Endothelial cell of umbilical vein (primary cell): ENCODE measurements at regions not wholly inside any gene's neighbourhood (a gene's known extent, or its start where the extent isn't known, plus 50 kb on each side); places are given as distances from the start of the nearest gene placed in this dataset.

Source experiments
- BruUV-seq: library from RNA; stranded (reverse); fragments of 400-500 nt; replicated peaks from 2 replicates; lab custom pipeline; 2021; lab: Mats Ljungman, UMichigan
- CTCF ChIA-PET: fragments of 300-600, 350-600 bp; sonication (Branson Sonifier 250); formaldehyde crosslinking; loops from one replicate; lab custom pipeline; 2021; ENCODE audit warnings: antibody characterized with exemption, inconsistent platforms; lab: Charles Lee
- POLR2A ChIA-PET: fragments of 300-600, 350-600 bp; sonication (Branson Sonifier 250); formaldehyde crosslinking; loops from one replicate; lab custom pipeline; 2021; ENCODE audit warnings: antibody characterized with exemption, inconsistent platforms; lab: Charles Lee
- DNase-seq: peaks from one replicate; pipeline ENCODE4 v3.0.0-alpha.2; 2011; ENCODE audit warnings: low read depth, low spot score
- FAIRE-seq: peaks from 2 replicates; lab custom pipeline; 2011; peaks lifted over from hg19 to GRCh38; lab: Jason Lieb, UNC
- H2AFZ ChIP-seq: 2 replicates; pipeline ENCODE4 v1.6.0; 2012; ENCODE audit warnings: low read depth, low read length, control low read depth, inconsistent platforms
- H3K27ac ChIP-seq: 2 replicates; pipeline ENCODE4 v1.5.1; 2011; ENCODE audit warnings: low read depth, mild to moderate bottlenecking, control low read depth, low read length, moderate library complexity; ENCODE audit not compliant: insufficient read depth
- H3K27me3 ChIP-seq, 2 experiments: 2 replicates each; pipeline versions ENCODE4 v1.6.0 to v1.6.1; 2011; ENCODE audit warnings: low read length in 2 of 2, mixed read lengths in 1 of 2; ENCODE audit not compliant: control insufficient read depth in 2 of 2, insufficient read depth in 2 of 2
- H3K36me3 ChIP-seq, 2 experiments: 2 replicates in 1 of 2; 3 replicates in 1 of 2; pipeline ENCODE4 v1.5.1; 2011; ENCODE audit warnings: low read length in 2 of 2, mild to moderate bottlenecking in 1 of 2, moderate library complexity in 1 of 2; ENCODE audit not compliant: control insufficient read depth in 2 of 2, insufficient read depth in 2 of 2; ENCODE audit errors: extremely low read depth in 1 of 2
- H3K4me1 ChIP-seq: 3 replicates; pipeline ENCODE4 v1.5.1; 2011; ENCODE audit warnings: mild to moderate bottlenecking, low read length; ENCODE audit not compliant: control insufficient read depth, insufficient read depth; ENCODE audit errors: extremely low read depth
- H3K4me2 ChIP-seq: 2 replicates; pipeline ENCODE4 v1.6.1; 2011; ENCODE audit warnings: low read length, control low read depth, mixed read lengths; ENCODE audit not compliant: insufficient read depth
- H3K4me3 ChIP-seq, 3 experiments: fragments of 200-600 bp in 1 of 3; sonication (generic), shearing (Covaris generic) in 1 of 3; replicated peaks in 1 of 3; 2 replicates each; pipeline ENCODE4 v1.5.1; 2011 to 2016; ENCODE audit warnings: control low read depth in 3 of 3, low read length in 3 of 3, mild to moderate bottlenecking in 2 of 3, inconsistent platforms in 1 of 3, low read depth in 1 of 3, moderate library complexity in 1 of 3; ENCODE audit not compliant: insufficient read depth in 1 of 3
- H3K79me2 ChIP-seq: 2 replicates; pipeline ENCODE4 v1.6.0; 2012; ENCODE audit warnings: low read length, inconsistent platforms; ENCODE audit not compliant: control insufficient read depth, insufficient read depth
- H3K9ac ChIP-seq: replicated peaks from 2 replicates; pipeline ENCODE3; 2011; ENCODE audit warnings: low read length, control low read depth; ENCODE audit not compliant: insufficient read depth; ENCODE audit errors: extremely low read depth
- H3K9me1 ChIP-seq: replicated peaks from 3 replicates; pipeline ENCODE4 v1.6.0; 2011; ENCODE audit warnings: mild to moderate bottlenecking, low read length; ENCODE audit not compliant: control insufficient read depth, insufficient read depth; ENCODE audit errors: extremely low read depth
- H3K9me3 ChIP-seq: replicated peaks from 2 replicates; pipeline ENCODE4 v1.5.1; 2012; ENCODE audit warnings: low read length, inconsistent platforms; ENCODE audit not compliant: control insufficient read depth, insufficient read depth
- H4K20me1 ChIP-seq: replicated peaks from 2 replicates; pipeline ENCODE3; 2011; ENCODE audit warnings: mild to moderate bottlenecking, low read length; ENCODE audit not compliant: control insufficient read depth, insufficient read depth; ENCODE audit errors: extremely low read depth
- CTCF ChIP-seq, 2 donors: IDR thresholded peaks; 1 replicate in 1 of 2; 2 replicates in 1 of 2; pipeline ENCODE4 v1.5.1; 2011; ENCODE audit warnings: low read length in 2 of 2, mild to moderate bottlenecking in 2 of 2, moderate library complexity in 2 of 2, control low read depth in 1 of 2, inconsistent platforms in 1 of 2, low read depth in 1 of 2; ENCODE audit not compliant: insufficient read depth in 1 of 2; ENCODE audit errors: extremely low read depth in 1 of 2
- EZH2 ChIP-seq: IDR thresholded peaks from 2 replicates; pipeline ENCODE4 v1.6.1; 2012; ENCODE audit warnings: borderline replicate concordance, low read depth, mild to moderate bottlenecking, moderate library complexity, low read length, inconsistent platforms; ENCODE audit not compliant: severe bottlenecking
- FOS ChIP-seq: IDR thresholded peaks from 2 replicates; pipeline ENCODE4 v1.6.1; 2011; ENCODE audit warnings: mild to moderate bottlenecking, low read length, moderate library complexity, borderline replicate concordance; ENCODE audit not compliant: insufficient read depth
- GATA2 ChIP-seq: IDR thresholded peaks from 2 replicates; pipeline ENCODE4 v1.7.0; 2011; ENCODE audit warnings: low read depth, mild to moderate bottlenecking, moderate library complexity, mixed read lengths, low read length; ENCODE audit not compliant: insufficient read length, insufficient read depth
- JUN ChIP-seq: IDR thresholded peaks from 2 replicates; pipeline ENCODE4 v1.6.1; 2011; ENCODE audit warnings: borderline replicate concordance, low read depth; ENCODE audit not compliant: insufficient read length, insufficient read depth
- MYC ChIP-seq: IDR thresholded peaks from one replicate; pipeline ENCODE4 v1.6.1; 2011; ENCODE audit warnings: mild to moderate bottlenecking, low read depth, low read length
- POLR2A ChIP-seq: IDR thresholded peaks from 2 replicates; pipeline ENCODE4 v1.6.1; 2012; ENCODE audit warnings: low read depth, mild to moderate bottlenecking, control low read depth, low read length
- POLR2AphosphoS5 ChIP-seq: IDR thresholded peaks from 2 replicates; pipeline ENCODE4 v1.6.1; 2012; ENCODE audit warnings: low read depth, mild to moderate bottlenecking, control low read depth, low read length, moderate library complexity; ENCODE audit not compliant: insufficient read depth
- dilution Hi-C: fragments of 300-500 bp; cut with MboI; formaldehyde crosslinking; loops from one replicate; pipeline ENCODE4 v1.15.0; 2019; ENCODE audit warnings: low sequenced_read_pairs; ENCODE audit not compliant: extremely low pct_ligation_motif_present
- intact Hi-C: fragments of 100-400 bp; cut with micrococcal nuclease; formaldehyde crosslinking; loops from one replicate; pipeline ENCODE4 v1.10.0; 2022
- TF ChIP-seq, protein P1 (sequence below): IDR thresholded peaks from 2 replicates; pipeline ENCODE4 v1.6.1; 2011; ENCODE audit not compliant: insufficient read depth, insufficient read length

GRCh38 chr4:181437895-181438294 is 805.3 kb upstream of the TENM3 start:
- BruUV-seq = no TSS peak
- dilution Hi-C loops = no loop called here
- Histone ChIP-seq H3K4me3 (no peak overlapping the region), H3K79me2 (no peaks in the 10 kb centered on the region), H4K20me1 (no peaks in the 10 kb centered on the region), H3K27ac (no peak overlapping the region), H3K9ac (no peak overlapping the region), H3K27me3 (no peaks in the 10 kb centered on the region), H3K9me1 (no peaks in the 10 kb centered on the region), H3K4me2 (no peak overlapping the region), H3K4me1 (no peaks in the 10 kb centered on the region), H3K9me3 (peaks cover 6% of the 10 kb centered on the region), H3K36me3 (no peaks in the 10 kb centered on the region), H2AFZ (no peak overlapping the region)
- ChIA-PET CTCF (no interaction called here), POLR2A (no interaction called here)
- TF ChIP-seq, protein P1, sequence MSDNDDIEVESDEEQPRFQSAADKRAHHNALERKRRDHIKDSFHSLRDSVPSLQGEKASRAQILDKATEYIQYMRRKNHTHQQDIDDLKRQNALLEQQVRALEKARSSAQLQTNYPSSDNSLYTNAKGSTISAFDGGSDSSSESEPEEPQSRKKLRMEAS = no peak
- TF ChIP-seq MYC (no peak), POLR2AphosphoS5 (no peak), FOS (no peak), GATA2 (no peak), JUN (no peak), POLR2A (no peak), EZH2 (no peak), CTCF (IDR thresholded peaks at IDR 0.05; ENCODE audit: extremely low read depth in 1 of 2, insufficient read depth in 1 of 2, low read depth in 1 of 2, low read length in 2 of 2) (no peak)
- intact Hi-C loops = no loop called here
- FAIRE-seq (no peak), DNase-seq (no peak)
